HUES6 (cell line): ENCODE measurements at regions not wholly inside any gene's neighbourhood (a gene's known extent, or its start where the extent isn't known, plus 50 kb on each side); places are given as distances from the start of the nearest gene placed in this dataset.
"Not testable (repeated sequence)": the region's sequence is repeated elsewhere in the genome, so short reads cannot be mapped to it uniquely, and the experiment has no call there.

ENCODE experiments used
- H3K27ac ChIP-seq: 2 replicates; pipeline ENCODE4 v1.7.0; 2013; ENCODE audit warnings: low read depth, mild to moderate bottlenecking, low read length, inconsistent platforms
- H3K27me3 ChIP-seq: 2 replicates; pipeline ENCODE4 v1.6.1; 2013; ENCODE audit warnings: low read length; ENCODE audit not compliant: control insufficient read depth, insufficient read depth
- H3K36me3 ChIP-seq: 2 replicates; pipeline ENCODE4 v1.6.1; 2013; ENCODE audit warnings: low read length; ENCODE audit not compliant: control insufficient read depth, insufficient read depth
- H3K4me1 ChIP-seq: 2 replicates; pipeline ENCODE4 v1.6.1; 2013; ENCODE audit warnings: low read length; ENCODE audit not compliant: control insufficient read depth, insufficient read depth
- H3K4me3 ChIP-seq: 2 replicates; pipeline ENCODE4 v1.5.1; 2013; ENCODE audit warnings: low read depth, low read length
- H3K9ac ChIP-seq: one replicate; pipeline ENCODE4 v1.6.1; 2013; ENCODE audit warnings: mild to moderate bottlenecking, low read length
- H3K9me3 ChIP-seq: 2 replicates; pipeline ENCODE4 v1.6.1; 2013; ENCODE audit warnings: low read depth, low read length; ENCODE audit not compliant: control insufficient read depth, insufficient read depth

- H3K27ac ChIP-seq = no peak overlapping the region
- no peak overlapping the region for H3K9ac ChIP-seq
- H3K36me3 ChIP-seq = no peaks in the 10 kb centered on the region
- H3K27me3 ChIP-seq = no peaks in the 10 kb centered on the region
- no peaks in the 10 kb centered on the region for H3K4me1 ChIP-seq
- no peaks in the 10 kb centered on the region for H3K9me3 ChIP-seq
- no peak overlapping the region for H3K4me3 ChIP-seq
Measured at GRCh38 chr17:64732336-64733006, 70.4 kb upstream of the SMURF2 start.

GRCh38 chr17:64730023-64730422 is 67.9 kb upstream of the SMURF2 start:
- H3K27me3 ChIP-seq, H3K36me3 ChIP-seq, H3K9me3 ChIP-seq, H3K27ac ChIP-seq, H3K4me3 ChIP-seq, H3K9ac ChIP-seq, H3K4me1 ChIP-seq: not testable (repeated sequence)

- H3K9ac ChIP-seq = no peak overlapping the region
- H3K27ac ChIP-seq = no peak overlapping the region
- H3K4me1 ChIP-seq = no peaks in the 10 kb centered on the region
- H3K4me3 ChIP-seq = no peak overlapping the region
- no peaks in the 10 kb centered on the region for H3K27me3 ChIP-seq
- H3K36me3 ChIP-seq = no peaks in the 10 kb centered on the region
- no peaks in the 10 kb centered on the region for H3K9me3 ChIP-seq
Measured at GRCh38 chr17:64729201-64729600, 67.1 kb upstream of the SMURF2 start.

- Histone ChIP-seq H3K9ac (no peak overlapping the region), H3K4me3 (no peak overlapping the region), H3K9me3 (no peaks in the 10 kb centered on the region), H3K4me1 (no peaks in the 10 kb centered on the region), H3K27me3 (no peaks in the 10 kb centered on the region), H3K27ac (no peak overlapping the region), H3K36me3 (no peaks in the 10 kb centered on the region)
Measured at GRCh38 chr17:64728041-64728695, 66.1 kb upstream of the SMURF2 start.

GRCh38 chr17:64726025-64726424 is 63.9 kb upstream of the SMURF2 start:
- H3K9me3 ChIP-seq, H3K27me3 ChIP-seq, H3K4me3 ChIP-seq, H3K36me3 ChIP-seq, H3K9ac ChIP-seq, H3K27ac ChIP-seq, H3K4me1 ChIP-seq: not testable (repeated sequence)

GRCh38 chr17:64724246-64724645 is 62.1 kb upstream of the SMURF2 start:
- not testable (repeated sequence) for H3K9ac ChIP-seq, H3K27me3 ChIP-seq, H3K36me3 ChIP-seq, H3K4me3 ChIP-seq, H3K27ac ChIP-seq, H3K4me1 ChIP-seq, H3K9me3 ChIP-seq

GRCh38 chr17:64723781-64724180 is 61.7 kb upstream of the SMURF2 start:
- no peaks in the 10 kb centered on the region for H3K4me1 ChIP-seq
- H3K9ac ChIP-seq = no peak overlapping the region
- H3K27me3 ChIP-seq = no peaks in the 10 kb centered on the region

GRCh38 chr17:64721556-64721955 is 59.4 kb upstream of the SMURF2 start:
- H3K36me3 ChIP-seq, H3K27ac ChIP-seq: not testable (repeated sequence)

More at GRCh38 chr17:64723781-64724180, 61.7 kb upstream of the SMURF2 start:
- no peak overlapping the region for H3K27ac ChIP-seq
- H3K9me3 ChIP-seq = no peaks in the 10 kb centered on the region
- no peaks in the 10 kb centered on the region for H3K36me3 ChIP-seq
- H3K4me3 ChIP-seq = no peak overlapping the region

GRCh38 chr17:64720253-64720652 is 58.1 kb upstream of the SMURF2 start:
- H3K27ac ChIP-seq, H3K9me3 ChIP-seq, H3K9ac ChIP-seq, H3K4me1 ChIP-seq, H3K36me3 ChIP-seq, H3K27me3 ChIP-seq, H3K4me3 ChIP-seq: not testable (repeated sequence)

More at GRCh38 chr17:64721556-64721955, 59.4 kb upstream of the SMURF2 start:
- H3K4me1 ChIP-seq, H3K9me3 ChIP-seq, H3K27me3 ChIP-seq, H3K9ac ChIP-seq, H3K4me3 ChIP-seq: not testable (repeated sequence)

GRCh38 chr17:64719517-64719916 is 57.4 kb upstream of the SMURF2 start:
- not testable (repeated sequence) for H3K9ac ChIP-seq, H3K4me1 ChIP-seq, H3K9me3 ChIP-seq, H3K27ac ChIP-seq, H3K27me3 ChIP-seq, H3K4me3 ChIP-seq, H3K36me3 ChIP-seq

GRCh38 chr17:64718816-64719215 is 56.7 kb upstream of the SMURF2 start:
- H3K4me1 ChIP-seq, H3K4me3 ChIP-seq, H3K36me3 ChIP-seq, H3K27me3 ChIP-seq, H3K27ac ChIP-seq, H3K9me3 ChIP-seq, H3K9ac ChIP-seq: not testable (repeated sequence)
